ENCODE measurements at regions not wholly inside any gene's neighbourhood (a gene's known extent, or its start where the extent isn't known, plus 50 kb on each side); places are given as distances from the start of the nearest gene placed in this dataset.

DNA sequence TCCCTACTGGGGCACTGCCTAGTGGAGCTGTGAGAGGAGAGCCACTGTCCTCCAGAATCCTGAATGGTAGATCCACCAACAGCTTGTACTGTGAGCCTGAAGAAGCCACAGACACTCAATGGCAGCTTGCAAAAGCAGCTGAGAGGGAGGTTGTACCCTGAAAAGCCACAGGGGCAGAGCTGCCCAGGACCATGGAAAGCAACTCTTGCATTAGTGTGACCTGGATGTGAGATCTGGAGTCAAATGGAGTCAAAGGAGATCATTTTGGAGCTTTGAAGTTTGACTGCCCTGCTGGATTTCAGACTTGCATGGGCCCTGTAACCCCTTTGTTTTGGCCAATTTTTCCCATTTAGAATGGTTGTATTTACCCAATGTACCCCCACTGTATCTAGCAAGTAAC is 871.4 kb upstream of the PRMT6 start:
- H3K9ac ChIP-seq (ENCODE audit: control insufficient read depth, insufficient read depth, low read length), result no peak overlapping the region
- no peaks in the 10 kb centered on the region for H3K9me3 ChIP-seq (replicated peaks; ENCODE audit: control insufficient read depth, insufficient read depth, low read length)
- CTCF ChIA-PET, result no interaction called here
- no peaks in the 10 kb centered on the region for H3K4me1 ChIP-seq (ENCODE audit: control insufficient read depth, insufficient read depth, low read length)
- H3K4me3 ChIP-seq, result no peak overlapping the region
- POLR2A ChIA-PET, result no interaction called here
- H3K4me2 ChIP-seq (ENCODE audit: control insufficient read depth, insufficient read depth), result no peak overlapping the region
- SMC1A ChIA-PET (ENCODE audit: uncharacterized antibody, unreplicated experiment), result no interaction called here
- no TSS peak for BruUV-seq (replicated peaks)
- TF ChIP-seq NR2F1 (conservative IDR thresholded peaks at IDR 0.05) (no peak), CBFB (IDR thresholded peaks at IDR 0.05; ENCODE audit: low read depth) (no peak), FOS (IDR thresholded peaks at IDR 0.05; ENCODE audit: borderline replicate concordance, extremely low read depth, insufficient read length) (no peak), LARP7 (IDR thresholded peaks at IDR 0.05) (no peak), CREM (IDR thresholded peaks at IDR 0.05; ENCODE audit: low read depth) (no peak)
- TF ChIP-seq, protein P1, sequence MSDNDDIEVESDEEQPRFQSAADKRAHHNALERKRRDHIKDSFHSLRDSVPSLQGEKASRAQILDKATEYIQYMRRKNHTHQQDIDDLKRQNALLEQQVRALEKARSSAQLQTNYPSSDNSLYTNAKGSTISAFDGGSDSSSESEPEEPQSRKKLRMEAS (IDR thresholded peaks at IDR 0.05; ENCODE audit: low read depth, low read length), result no peak
- TF ChIP-seq, protein P2, sequence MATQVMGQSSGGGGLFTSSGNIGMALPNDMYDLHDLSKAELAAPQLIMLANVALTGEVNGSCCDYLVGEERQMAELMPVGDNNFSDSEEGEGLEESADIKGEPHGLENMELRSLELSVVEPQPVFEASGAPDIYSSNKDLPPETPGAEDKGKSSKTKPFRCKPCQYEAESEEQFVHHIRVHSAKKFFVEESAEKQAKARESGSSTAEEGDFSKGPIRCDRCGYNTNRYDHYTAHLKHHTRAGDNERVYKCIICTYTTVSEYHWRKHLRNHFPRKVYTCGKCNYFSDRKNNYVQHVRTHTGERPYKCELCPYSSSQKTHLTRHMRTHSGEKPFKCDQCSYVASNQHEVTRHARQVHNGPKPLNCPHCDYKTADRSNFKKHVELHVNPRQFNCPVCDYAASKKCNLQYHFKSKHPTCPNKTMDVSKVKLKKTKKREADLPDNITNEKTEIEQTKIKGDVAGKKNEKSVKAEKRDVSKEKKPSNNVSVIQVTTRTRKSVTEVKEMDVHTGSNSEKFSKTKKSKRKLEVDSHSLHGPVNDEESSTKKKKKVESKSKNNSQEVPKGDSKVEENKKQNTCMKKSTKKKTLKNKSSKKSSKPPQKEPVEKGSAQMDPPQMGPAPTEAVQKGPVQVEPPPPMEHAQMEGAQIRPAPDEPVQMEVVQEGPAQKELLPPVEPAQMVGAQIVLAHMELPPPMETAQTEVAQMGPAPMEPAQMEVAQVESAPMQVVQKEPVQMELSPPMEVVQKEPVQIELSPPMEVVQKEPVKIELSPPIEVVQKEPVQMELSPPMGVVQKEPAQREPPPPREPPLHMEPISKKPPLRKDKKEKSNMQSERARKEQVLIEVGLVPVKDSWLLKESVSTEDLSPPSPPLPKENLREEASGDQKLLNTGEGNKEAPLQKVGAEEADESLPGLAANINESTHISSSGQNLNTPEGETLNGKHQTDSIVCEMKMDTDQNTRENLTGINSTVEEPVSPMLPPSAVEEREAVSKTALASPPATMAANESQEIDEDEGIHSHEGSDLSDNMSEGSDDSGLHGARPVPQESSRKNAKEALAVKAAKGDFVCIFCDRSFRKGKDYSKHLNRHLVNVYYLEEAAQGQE (IDR thresholded peaks at IDR 0.05; ENCODE audit: low read depth, low read length), result peak; percentile 22; the same call in 1 of the 2 replicates
- in situ Hi-C loops (cut with MboI), result no loop called here
- intact Hi-C loops (cut with micrococcal nuclease; ENCODE audit: unreplicated experiment), result no loop called here
- no peaks in the 10 kb centered on the region for H3K79me2 ChIP-seq (ENCODE audit: control insufficient read depth, insufficient read depth, low read length)
- H3K27ac ChIP-seq (ENCODE audit: control insufficient read depth, insufficient read depth), result no peak overlapping the region
- FAIRE-seq (no peak), DNase-seq (ENCODE audit: low read depth, low spot score) (no peak), ATAC-seq (no peak)
- H3K27me3 ChIP-seq (replicated peaks in 1 of 2; ENCODE audit: control insufficient read depth in 2 of 2, insufficient read depth in 2 of 2, low read length in 1 of 2), result no peaks in the 10 kb centered on the region
- no peaks in the 10 kb centered on the region for H4K20me1 ChIP-seq (ENCODE audit: control insufficient read depth, insufficient read depth)
- RAD21 ChIA-PET (ENCODE audit: unreplicated experiment), result no interaction called here
- H3K36me3 ChIP-seq (ENCODE audit: control insufficient read depth in 2 of 2, insufficient read depth in 2 of 2, low read length in 1 of 2), result no peaks in the 10 kb centered on the region
- H2AFZ ChIP-seq (ENCODE audit: control insufficient read depth, low read depth, low read length), result no peak overlapping the region

Data from GM12878 (cell line).